22Rv1 (cell line): ENCODE measurements at regions not wholly inside any gene's neighbourhood (a gene's known extent, or its start where the extent isn't known, plus 50 kb on each side); places are given as distances from the start of the nearest gene placed in this dataset.

Experiments
- CTCF ChIP-seq: fragments of 450-650 bp; IDR thresholded peaks from 2 replicates; pipeline ENCODE4 v1.5.1; 2017; ENCODE audit warnings: mild to moderate bottlenecking
- ZFX ChIP-seq: fragments of 450-650 bp; IDR thresholded peaks from 2 replicates; pipeline ENCODE4 v1.6.1; 2017; ENCODE audit warnings: antibody characterized with exemption, borderline replicate concordance

- TF ChIP-seq CTCF: no peak
- no peak for TF ChIP-seq ZFX
Observed at GRCh38 chr5:97545886-97546535, 363.0 kb upstream of the RIOK2 start.
